ENCODE measurements at regions not wholly inside any gene's neighbourhood (a gene's known extent, or its start where the extent isn't known, plus 50 kb on each side); places are given as distances from the start of the nearest gene placed in this dataset.

- Histone ChIP-seq H3K27ac (ENCODE audit: low read depth, low read length) (no peak overlapping the region), H3K9me3 (ENCODE audit: control insufficient read depth, insufficient read depth, low read length) (no peaks in the 10 kb centered on the region; the same call in 1 of the 2 replicates), H3K4me3 (ENCODE audit: low read depth, low read length) (no peak overlapping the region), H3K27me3 (ENCODE audit: control insufficient read depth, insufficient read depth, low read length) (peaks cover 31% of the 10 kb centered on the region)
- ChIA-PET CTCF (no interaction called here), POLR2A (no interaction called here)
- TF ChIP-seq CTCF (IDR thresholded peaks at IDR 0.05; ENCODE audit: low read depth, low read length): no peak
- DNase-seq (ENCODE audit: low read depth, low spot score): no peak
Observed at GRCh38 chr6:3577517-3577916, 120.7 kb upstream of the SLC22A23 start.

- no peak for DNase-seq (ENCODE audit: low read depth, low spot score)
- no peak for TF ChIP-seq CTCF (IDR thresholded peaks at IDR 0.05; ENCODE audit: low read depth, low read length)
- H3K4me3 ChIP-seq (ENCODE audit: low read depth, low read length): no peak overlapping the region
- ChIA-PET CTCF (interaction anchor here (1.0 kb wide), 1 partner anchor 10 kb away, joined by 3 read pairs; no protein-coding TSS in a partner anchor), POLR2A (no interaction called here)
- H3K27ac ChIP-seq (ENCODE audit: low read depth, low read length): no peak overlapping the region
- H3K27me3 ChIP-seq (ENCODE audit: control insufficient read depth, insufficient read depth, low read length): peaks cover 47% of the 10 kb centered on the region
- no peaks in the 10 kb centered on the region; the same call in 1 of the 2 replicates for H3K9me3 ChIP-seq (ENCODE audit: control insufficient read depth, insufficient read depth, low read length)
Observed at GRCh38 chr6:3575701-3576100, 118.9 kb upstream of the SLC22A23 start.

- Histone ChIP-seq H3K27me3 (ENCODE audit: control insufficient read depth, insufficient read depth, low read length) (peaks cover 51% of the 10 kb centered on the region), H3K27ac (ENCODE audit: low read depth, low read length) (no peak overlapping the region), H3K9me3 (ENCODE audit: control insufficient read depth, insufficient read depth, low read length) (no peaks in the 10 kb centered on the region; the same call in 1 of the 2 replicates), H3K4me3 (ENCODE audit: low read depth, low read length) (no peak overlapping the region)
- POLR2A ChIA-PET: no interaction called here
- CTCF ChIA-PET: interaction anchor here (1.0 kb wide), 1 partner anchor 10 kb away, joined by 3 read pairs; no protein-coding TSS in a partner anchor
- DNase-seq (ENCODE audit: low read depth, low spot score): no peak
- TF ChIP-seq CTCF (IDR thresholded peaks at IDR 0.05; ENCODE audit: low read depth, low read length): no peak
Observed at GRCh38 chr6:3575166-3575565, 118.3 kb upstream of the SLC22A23 start.

GRCh38 chr6:3573670-3574069 lies 116.8 kb upstream of the SLC22A23 start:
- Histone ChIP-seq H3K4me3 (ENCODE audit: low read depth, low read length) (no peak overlapping the region), H3K27me3 (ENCODE audit: control insufficient read depth, insufficient read depth, low read length) (peaks cover 51% of the 10 kb centered on the region), H3K9me3 (ENCODE audit: control insufficient read depth, insufficient read depth, low read length) (no peaks in the 10 kb centered on the region; the same call in 1 of the 2 replicates), H3K27ac (ENCODE audit: low read depth, low read length) (no peak overlapping the region)
- CTCF ChIA-PET: no interaction called here
- no peak for TF ChIP-seq CTCF (IDR thresholded peaks at IDR 0.05; ENCODE audit: low read depth, low read length)
- DNase-seq (ENCODE audit: low read depth, low spot score): no peak
- POLR2A ChIA-PET: no interaction called here

GRCh38 chr6:3571836-3572235 lies 115.0 kb upstream of the SLC22A23 start:
- H3K9me3 ChIP-seq (ENCODE audit: control insufficient read depth, insufficient read depth, low read length): no peaks in the 10 kb centered on the region; the same call in 1 of the 2 replicates
- DNase-seq (ENCODE audit: low read depth, low spot score): no peak
- CTCF ChIA-PET: no interaction called here
- POLR2A ChIA-PET: no interaction called here
- H3K27me3 ChIP-seq (ENCODE audit: control insufficient read depth, insufficient read depth, low read length): peaks cover 45% of the 10 kb centered on the region
- no peak for TF ChIP-seq CTCF (IDR thresholded peaks at IDR 0.05; ENCODE audit: low read depth, low read length)
- H3K4me3 ChIP-seq (ENCODE audit: low read depth, low read length): no peak overlapping the region
- no peak overlapping the region for H3K27ac ChIP-seq (ENCODE audit: low read depth, low read length)

Data from AG04450 (cell line).